B cell (primary cell): ENCODE measurements at regions not wholly inside any gene's neighbourhood (a gene's known extent, or its start where the extent isn't known, plus 50 kb on each side); places are given as distances from the start of the nearest gene placed in this dataset.

Source experiments
- CTCF ChIP-seq: fragments of 200-600 bp; IDR thresholded peaks from one replicate; pipeline ENCODE4 v1.8.0; 2022; ENCODE audit warnings: antibody characterized with exemption, mild to moderate bottlenecking
- EZH2 ChIP-seq: IDR thresholded peaks from 2 replicates; pipeline ENCODE4 v1.6.1; 2012; ENCODE audit warnings: borderline replicate concordance, low read depth, mild to moderate bottlenecking, moderate library complexity, low read length; ENCODE audit not compliant: insufficient read depth, poor library complexity, severe bottlenecking

GRCh38 chrX:150200820-150201287, 162.3 kb upstream of the MAMLD1 start:
- no peak for TF ChIP-seq CTCF
- TF ChIP-seq EZH2: no peak
